GM23338 (cell line): ENCODE measurements at regions not wholly inside any gene's neighbourhood (a gene's known extent, or its start where the extent isn't known, plus 50 kb on each side); places are given as distances from the start of the nearest gene placed in this dataset.

Experiments
- ATAC-seq: fragments of 200-7000 bp; cut with Tn5 transposase; 3 replicates; pipeline ENCODE4 v1.9.1; 2020
- DNase-seq: peaks from one replicate; pipeline ENCODE4 v3.0.0-alpha.2; 2015; ENCODE audit warnings: low spot score
- H2AFZ ChIP-seq: fragments of 200-600 bp; sonication (generic); 2 replicates; pipeline ENCODE4 v1.8.0; 2016; ENCODE audit warnings: antibody characterized with exemption, mild to moderate bottlenecking, moderate library complexity
- H3F3A ChIP-seq: fragments of 200-600 bp; sonication (generic); replicated peaks from 2 replicates; pipeline ENCODE4 v1.8.0; 2017; ENCODE audit warnings: antibody characterized with exemption, mixed run types, low read depth
- H3K27ac ChIP-seq: fragments of 200-600 bp; sonication (generic); 2 replicates; pipeline ENCODE4 v1.6.1; 2016; ENCODE audit warnings: low read depth
- H3K27me3 ChIP-seq: fragments of 200-600 bp; sonication (generic); 2 replicates; pipeline ENCODE4 v1.8.0; 2016; ENCODE audit warnings: mild to moderate bottlenecking, mixed run types, moderate library complexity; ENCODE audit not compliant: insufficient read depth
- H3K36me3 ChIP-seq: fragments of 200-600 bp; sonication (generic); 2 replicates; pipeline ENCODE4 v1.8.0; 2016; ENCODE audit warnings: mild to moderate bottlenecking; ENCODE audit not compliant: insufficient read depth
- H3K4me1 ChIP-seq: fragments of 200-600 bp; sonication (generic); 2 replicates; pipeline ENCODE4 v1.8.0; 2016; ENCODE audit warnings: mild to moderate bottlenecking, moderate library complexity; ENCODE audit not compliant: insufficient read depth
- H3K4me2 ChIP-seq: fragments of 200-600 bp; sonication (generic); 2 replicates; pipeline ENCODE4 v1.7.1; 2017; ENCODE audit warnings: mixed run types
- H3K4me3 ChIP-seq: fragments of 200-600 bp; sonication (generic); 2 replicates; pipeline ENCODE4 v1.6.1; 2016; ENCODE audit warnings: mixed run types
- H3K79me2 ChIP-seq: fragments of 200-600 bp; sonication (generic); replicated peaks from 2 replicates; pipeline ENCODE4 v1.8.0; 2017; ENCODE audit warnings: mild to moderate bottlenecking; ENCODE audit not compliant: insufficient read depth
- H3K9me2 ChIP-seq: fragments of 200-600 bp; sonication (generic); 2 replicates; pipeline ENCODE4 v1.8.0; 2017; ENCODE audit not compliant: insufficient read depth
- H4K20me1 ChIP-seq: fragments of 200-600 bp; sonication (generic); replicated peaks from 2 replicates; pipeline ENCODE4 v1.8.0; 2017; ENCODE audit warnings: mild to moderate bottlenecking; ENCODE audit not compliant: insufficient read depth
- H3K27ac Mint-ChIP-seq: 2 replicates; pipeline ENCODE4 v1.8.0; 2020; ENCODE audit warnings: inconsistent platforms, mild to moderate bottlenecking, moderate library complexity, mixed read lengths
- H3K27me3 Mint-ChIP-seq: 3 replicates; pipeline ENCODE4 v1.8.0; 2022; ENCODE audit warnings: low read depth, mild to moderate bottlenecking, moderate library complexity, mixed read lengths, inconsistent platforms; ENCODE audit not compliant: insufficient read depth, poor library complexity
- H3K36me3 Mint-ChIP-seq: 3 replicates; pipeline ENCODE4 v1.8.0; 2021; ENCODE audit warnings: low read depth, mild to moderate bottlenecking, inconsistent platforms, moderate library complexity, mixed read lengths
- H3K4me1 Mint-ChIP-seq: 3 replicates; pipeline ENCODE4 v1.8.0; 2020; ENCODE audit warnings: mild to moderate bottlenecking, inconsistent platforms, mixed read lengths
- H3K4me3 Mint-ChIP-seq: 3 replicates; pipeline ENCODE4 v1.8.0; 2021; ENCODE audit warnings: moderate library complexity, mild to moderate bottlenecking, inconsistent platforms, mixed read lengths
- H3K9me3 Mint-ChIP-seq: 3 replicates; pipeline ENCODE4 v1.8.0; 2020; ENCODE audit warnings: moderate library complexity, mild to moderate bottlenecking, inconsistent platforms, mixed read lengths
- JUNB ChIP-seq: IDR thresholded peaks from one replicate; pipeline ENCODE4 v1.6.1; 2016; ENCODE audit warnings: antibody characterized with exemption; ENCODE audit not compliant: unreplicated experiment
- NANOG ChIP-seq: IDR thresholded peaks from 2 replicates; pipeline ENCODE4 v1.6.1; 2016; ENCODE audit warnings: antibody characterized with exemption, borderline replicate concordance
- POLR2AphosphoS5 ChIP-seq: IDR thresholded peaks from 2 replicates; pipeline ENCODE4 v1.6.1; 2016; ENCODE audit warnings: antibody characterized with exemption, low read depth
- STAT1 ChIP-seq: IDR thresholded peaks from one replicate; pipeline ENCODE4 v1.6.1; 2016; ENCODE audit warnings: antibody characterized with exemption; ENCODE audit not compliant: unreplicated experiment
- ZNF114 ChIP-seq: fragments of 250-450 bp; sonication (Bioruptor Pico); IDR thresholded peaks from 2 replicates; pipeline ENCODE4 v1.5.0; 2020; ENCODE audit warnings: mild to moderate bottlenecking, moderate library complexity
- ZNF331 ChIP-seq: fragments of 250-450 bp; sonication (Bioruptor Pico); IDR thresholded peaks from 2 replicates; pipeline ENCODE4 v1.5.0; 2020; ENCODE audit warnings: low read depth, mild to moderate bottlenecking, moderate library complexity
- TF ChIP-seq, protein P1 (sequence below): IDR thresholded peaks from one replicate; pipeline ENCODE4 v1.6.1; 2018; ENCODE audit warnings: antibody characterized with exemption; ENCODE audit not compliant: unreplicated experiment
- TF ChIP-seq, protein P2 (sequence below): IDR thresholded peaks from 2 replicates; pipeline ENCODE4 v1.6.1; 2016; ENCODE audit warnings: antibody characterized with exemption
- TF ChIP-seq, protein P3 (sequence below), 2 experiments: fragments of 200-600 bp in 1 of 2; sonication (generic) in 1 of 2; conservative IDR thresholded peaks; 2 replicates each; pipeline versions ENCODE4 v1.5.1 to v1.6.1; 2016 to 2017; ENCODE audit warnings: antibody characterized with exemption in 2 of 2, low read depth in 2 of 2, mild to moderate bottlenecking in 2 of 2, moderate library complexity in 1 of 2

DNA sequence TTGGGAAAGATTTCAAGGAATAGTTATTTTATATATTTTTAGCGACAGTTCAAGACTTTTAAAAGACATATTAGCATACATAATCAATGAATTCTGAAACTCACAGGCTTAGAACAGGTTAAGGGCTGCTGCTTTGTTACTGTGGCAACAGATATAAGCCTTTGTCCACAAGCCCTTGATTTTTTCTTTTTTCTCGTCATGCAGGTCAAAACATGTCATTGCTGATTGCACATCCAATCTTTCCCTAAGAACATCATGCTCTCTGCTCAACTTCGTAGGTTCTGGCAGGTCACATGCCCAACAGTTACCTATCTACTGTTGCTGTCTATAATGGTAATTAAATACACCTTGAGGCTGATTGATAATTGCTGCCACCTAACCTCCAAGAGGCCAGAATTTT is 172.5 kb upstream of the PTPRD start (continued):
- TF ChIP-seq, protein P1, sequence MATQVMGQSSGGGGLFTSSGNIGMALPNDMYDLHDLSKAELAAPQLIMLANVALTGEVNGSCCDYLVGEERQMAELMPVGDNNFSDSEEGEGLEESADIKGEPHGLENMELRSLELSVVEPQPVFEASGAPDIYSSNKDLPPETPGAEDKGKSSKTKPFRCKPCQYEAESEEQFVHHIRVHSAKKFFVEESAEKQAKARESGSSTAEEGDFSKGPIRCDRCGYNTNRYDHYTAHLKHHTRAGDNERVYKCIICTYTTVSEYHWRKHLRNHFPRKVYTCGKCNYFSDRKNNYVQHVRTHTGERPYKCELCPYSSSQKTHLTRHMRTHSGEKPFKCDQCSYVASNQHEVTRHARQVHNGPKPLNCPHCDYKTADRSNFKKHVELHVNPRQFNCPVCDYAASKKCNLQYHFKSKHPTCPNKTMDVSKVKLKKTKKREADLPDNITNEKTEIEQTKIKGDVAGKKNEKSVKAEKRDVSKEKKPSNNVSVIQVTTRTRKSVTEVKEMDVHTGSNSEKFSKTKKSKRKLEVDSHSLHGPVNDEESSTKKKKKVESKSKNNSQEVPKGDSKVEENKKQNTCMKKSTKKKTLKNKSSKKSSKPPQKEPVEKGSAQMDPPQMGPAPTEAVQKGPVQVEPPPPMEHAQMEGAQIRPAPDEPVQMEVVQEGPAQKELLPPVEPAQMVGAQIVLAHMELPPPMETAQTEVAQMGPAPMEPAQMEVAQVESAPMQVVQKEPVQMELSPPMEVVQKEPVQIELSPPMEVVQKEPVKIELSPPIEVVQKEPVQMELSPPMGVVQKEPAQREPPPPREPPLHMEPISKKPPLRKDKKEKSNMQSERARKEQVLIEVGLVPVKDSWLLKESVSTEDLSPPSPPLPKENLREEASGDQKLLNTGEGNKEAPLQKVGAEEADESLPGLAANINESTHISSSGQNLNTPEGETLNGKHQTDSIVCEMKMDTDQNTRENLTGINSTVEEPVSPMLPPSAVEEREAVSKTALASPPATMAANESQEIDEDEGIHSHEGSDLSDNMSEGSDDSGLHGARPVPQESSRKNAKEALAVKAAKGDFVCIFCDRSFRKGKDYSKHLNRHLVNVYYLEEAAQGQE, result no peak
- TF ChIP-seq STAT1 (no peak), ZNF331 (CRISPR knock-in tag) (no peak), JUNB (no peak)

DNA sequence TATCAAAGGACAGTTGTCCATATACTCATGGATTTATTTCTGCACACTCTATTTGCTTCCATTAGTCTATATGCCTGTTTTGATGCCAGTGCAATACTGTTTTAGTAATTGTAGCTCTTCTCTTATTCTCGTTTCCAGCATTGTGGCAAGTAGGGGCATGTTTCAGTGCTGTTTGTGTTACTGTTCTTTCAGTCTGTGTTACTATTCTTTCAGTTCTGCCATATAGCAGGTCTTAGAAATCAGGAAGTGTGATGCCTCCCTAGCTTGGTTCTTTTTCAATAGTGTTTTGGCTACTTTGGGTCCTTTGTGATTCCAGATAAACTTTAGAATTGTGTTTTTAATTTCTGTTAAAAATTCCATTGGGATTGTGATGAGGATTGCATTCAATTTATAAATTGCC is 180.5 kb upstream of the PTPRD start:
- Histone ChIP-seq H3K9me2 (peaks cover 13% of the 10 kb centered on the region; the same call in 1 of the 2 replicates), H3K36me3 (no peaks in the 10 kb centered on the region), H3F3A (no peaks in the 10 kb centered on the region), H2AFZ (no peak overlapping the region; the same call in 1 of the 2 replicates), H3K27ac (no peak overlapping the region), H3K4me1 (no peaks in the 10 kb centered on the region), H3K4me2 (no peak overlapping the region), H3K4me3 (no peak overlapping the region), H4K20me1 (no peaks in the 10 kb centered on the region), H3K27me3 (no peaks in the 10 kb centered on the region), H3K79me2 (no peaks in the 10 kb centered on the region)
- DNase-seq (no peak), ATAC-seq (no peak)
- Mint-ChIP-seq H3K36me3 (peaks cover 4% of the 10 kb centered on the region; the same call in 1 of the 3 replicates), H3K4me1 (no peaks in the 10 kb centered on the region), H3K9me3 (peaks cover 12% of the 10 kb centered on the region), H3K4me3 (no peak overlapping the region), H3K27me3 (no peaks in the 10 kb centered on the region), H3K27ac (no peak overlapping the region)
- TF ChIP-seq NANOG, result no peak
- TF ChIP-seq, protein P2, sequence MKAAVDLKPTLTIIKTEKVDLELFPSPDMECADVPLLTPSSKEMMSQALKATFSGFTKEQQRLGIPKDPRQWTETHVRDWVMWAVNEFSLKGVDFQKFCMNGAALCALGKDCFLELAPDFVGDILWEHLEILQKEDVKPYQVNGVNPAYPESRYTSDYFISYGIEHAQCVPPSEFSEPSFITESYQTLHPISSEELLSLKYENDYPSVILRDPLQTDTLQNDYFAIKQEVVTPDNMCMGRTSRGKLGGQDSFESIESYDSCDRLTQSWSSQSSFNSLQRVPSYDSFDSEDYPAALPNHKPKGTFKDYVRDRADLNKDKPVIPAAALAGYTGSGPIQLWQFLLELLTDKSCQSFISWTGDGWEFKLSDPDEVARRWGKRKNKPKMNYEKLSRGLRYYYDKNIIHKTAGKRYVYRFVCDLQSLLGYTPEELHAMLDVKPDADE, result no peak
- TF ChIP-seq, protein P1, result no peak
- TF ChIP-seq, protein P3, sequence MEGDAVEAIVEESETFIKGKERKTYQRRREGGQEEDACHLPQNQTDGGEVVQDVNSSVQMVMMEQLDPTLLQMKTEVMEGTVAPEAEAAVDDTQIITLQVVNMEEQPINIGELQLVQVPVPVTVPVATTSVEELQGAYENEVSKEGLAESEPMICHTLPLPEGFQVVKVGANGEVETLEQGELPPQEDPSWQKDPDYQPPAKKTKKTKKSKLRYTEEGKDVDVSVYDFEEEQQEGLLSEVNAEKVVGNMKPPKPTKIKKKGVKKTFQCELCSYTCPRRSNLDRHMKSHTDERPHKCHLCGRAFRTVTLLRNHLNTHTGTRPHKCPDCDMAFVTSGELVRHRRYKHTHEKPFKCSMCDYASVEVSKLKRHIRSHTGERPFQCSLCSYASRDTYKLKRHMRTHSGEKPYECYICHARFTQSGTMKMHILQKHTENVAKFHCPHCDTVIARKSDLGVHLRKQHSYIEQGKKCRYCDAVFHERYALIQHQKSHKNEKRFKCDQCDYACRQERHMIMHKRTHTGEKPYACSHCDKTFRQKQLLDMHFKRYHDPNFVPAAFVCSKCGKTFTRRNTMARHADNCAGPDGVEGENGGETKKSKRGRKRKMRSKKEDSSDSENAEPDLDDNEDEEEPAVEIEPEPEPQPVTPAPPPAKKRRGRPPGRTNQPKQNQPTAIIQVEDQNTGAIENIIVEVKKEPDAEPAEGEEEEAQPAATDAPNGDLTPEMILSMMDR (conservative IDR thresholded peaks at IDR 0.05; ENCODE audit: low read depth in 2 of 2), result no peak
- TF ChIP-seq ZNF114 (CRISPR knock-in tag), result no peak
- TF ChIP-seq POLR2AphosphoS5, result no peak
- no peak for TF ChIP-seq STAT1
